Stimulated activated CD4-positive, alpha-beta T cell treated with anti-CD3 and anti-CD28 coated beads, Interleukin-1b, Interleukin-23, amount 100 ng/mL, for 24 hours (primary cell): ENCODE measurements at regions not wholly inside any gene's neighbourhood (a gene's known extent, or its start where the extent isn't known, plus 50 kb on each side); places are given as distances from the start of the nearest gene placed in this dataset.

Experiments
- DNase-seq, 4 experiments: peaks; one replicate each; pipeline ENCODE4 v3.0.0-alpha.2; 2020; ENCODE audit warnings: low read depth in 4 of 4, low spot score in 1 of 4

DNA sequence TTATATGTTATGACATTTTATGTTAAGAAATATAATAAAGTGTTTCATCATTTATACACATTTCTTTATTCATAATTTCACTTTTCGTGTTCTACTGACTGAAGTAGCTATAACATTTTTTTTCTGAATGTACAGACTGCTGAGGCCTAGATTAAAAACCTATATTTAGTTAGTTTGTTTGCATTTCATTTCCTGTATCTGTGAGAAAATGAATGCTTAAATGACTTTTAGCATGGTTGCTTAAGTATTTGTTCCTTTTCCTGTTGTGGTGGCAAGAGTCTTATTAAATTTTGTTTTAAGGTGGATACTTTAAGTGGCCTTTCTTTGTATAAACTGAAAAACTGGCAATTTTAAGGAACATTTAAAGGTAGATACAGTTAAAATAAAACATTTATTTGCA lies 779.7 kb upstream of the MAN1A1 start:
- no peak for DNase-seq

DNA sequence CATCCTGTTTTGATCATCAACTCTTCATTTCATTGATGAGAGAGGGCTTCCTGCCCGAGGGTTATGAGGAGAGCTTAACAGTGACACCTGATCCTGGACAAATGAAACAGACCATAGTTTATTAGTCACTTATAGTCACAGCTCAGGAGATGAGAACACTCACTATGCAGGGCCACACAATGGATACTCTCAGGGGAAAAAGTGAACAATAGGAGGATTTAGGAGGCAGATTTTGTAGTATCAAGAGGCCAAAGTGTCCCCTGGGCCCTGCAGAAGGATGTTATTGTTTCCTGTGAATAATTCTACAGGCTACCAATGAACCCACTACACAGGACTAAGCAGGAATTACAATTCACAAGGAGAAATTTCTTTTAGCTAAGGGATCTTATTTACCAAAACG lies 772.8 kb upstream of the MAN1A1 start:
- no peak for DNase-seq

DNA sequence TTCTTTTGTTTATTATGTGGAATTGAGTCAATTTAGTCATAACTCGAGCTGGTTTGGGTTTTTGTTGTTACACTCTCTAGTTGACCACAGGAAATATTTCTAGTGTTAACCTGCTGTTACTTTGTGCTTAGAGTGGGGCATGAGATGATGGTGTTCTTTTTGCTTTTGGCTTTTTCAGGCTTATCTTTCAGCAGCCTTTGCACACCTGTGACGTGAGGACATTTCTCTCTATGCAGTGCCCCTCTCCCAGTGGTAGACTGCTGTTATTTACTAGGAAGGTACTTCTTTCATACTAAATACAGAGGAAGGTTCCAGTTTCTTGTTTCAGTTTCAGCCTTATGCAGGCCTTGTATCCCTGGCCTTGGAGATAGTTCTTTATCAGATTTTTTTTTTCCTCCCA lies 766.8 kb upstream of the MAN1A1 start:
- DNase-seq = no peak

DNA sequence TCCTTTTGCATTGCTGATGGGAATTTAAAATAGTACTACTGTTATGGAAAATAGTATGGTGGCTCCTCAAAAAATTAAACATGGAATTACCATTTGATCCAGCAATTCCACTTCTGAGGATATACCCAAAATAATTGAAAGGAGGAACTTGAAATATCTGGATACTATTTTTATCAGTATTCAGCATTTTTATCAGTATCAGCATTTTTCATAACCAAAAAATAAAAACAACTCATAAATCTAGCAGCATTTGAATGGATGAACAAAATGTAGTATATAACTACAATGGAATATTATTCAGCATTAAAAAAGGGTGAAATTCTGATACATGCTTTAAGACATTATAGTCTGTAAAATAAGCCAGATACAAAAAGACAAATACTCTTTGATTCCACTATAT lies 763.4 kb upstream of the MAN1A1 start:
- no peak for DNase-seq

DNA sequence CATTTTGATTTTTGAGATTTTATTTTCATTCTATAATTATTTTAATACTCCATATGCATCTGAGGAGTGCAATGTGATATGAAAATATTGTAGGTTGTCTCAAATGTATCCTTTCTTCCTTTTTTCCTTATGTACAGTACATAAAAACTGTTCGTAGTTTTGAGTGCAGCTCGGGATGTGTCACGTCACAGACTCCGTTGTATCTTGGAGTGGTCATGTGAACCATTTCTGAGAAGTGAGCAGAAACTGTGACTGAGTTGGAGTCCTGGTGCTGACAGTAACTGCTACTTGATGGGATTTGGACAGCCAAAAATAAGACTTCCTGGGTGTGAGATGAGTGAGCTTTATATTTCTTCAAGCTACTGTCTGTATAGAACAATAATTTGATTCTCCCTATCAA lies 761.4 kb upstream of the MAN1A1 start:
- no peak for DNase-seq

DNA sequence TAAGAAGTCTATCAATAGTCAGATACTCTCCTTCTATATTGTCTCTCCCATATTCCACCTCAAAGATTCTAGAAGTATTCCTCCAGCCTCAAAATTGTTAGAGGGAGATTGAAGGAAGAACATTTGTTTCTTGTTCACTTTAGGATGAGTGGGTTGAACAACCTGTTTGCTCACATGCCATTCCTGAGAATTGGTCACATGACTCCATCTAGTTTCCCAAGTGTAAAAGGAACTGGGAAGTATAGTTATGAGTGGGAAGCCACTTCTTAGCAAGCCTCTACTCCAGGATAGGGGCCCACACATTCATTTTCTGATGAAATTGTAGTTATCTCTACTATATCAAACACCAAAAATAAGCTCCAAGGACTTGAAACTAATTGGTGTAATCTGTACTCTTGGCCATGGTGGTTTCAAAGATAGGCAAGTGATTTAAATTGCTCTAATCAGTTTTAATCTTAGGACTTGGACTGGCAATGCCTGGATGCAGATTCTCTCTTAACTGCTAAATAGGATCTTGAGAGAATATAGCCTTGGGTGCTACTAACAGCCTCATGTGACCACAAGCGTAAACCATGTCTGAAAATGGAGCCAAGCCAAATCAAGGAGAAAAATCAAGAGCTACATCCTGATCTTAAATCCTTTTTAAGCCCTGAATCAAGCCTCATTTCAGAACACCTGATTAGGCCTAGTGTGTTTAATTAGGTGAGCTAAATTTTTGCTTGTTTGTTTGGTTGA lies 758.7 kb upstream of the MAN1A1 start:
- no peak for DNase-seq

DNA sequence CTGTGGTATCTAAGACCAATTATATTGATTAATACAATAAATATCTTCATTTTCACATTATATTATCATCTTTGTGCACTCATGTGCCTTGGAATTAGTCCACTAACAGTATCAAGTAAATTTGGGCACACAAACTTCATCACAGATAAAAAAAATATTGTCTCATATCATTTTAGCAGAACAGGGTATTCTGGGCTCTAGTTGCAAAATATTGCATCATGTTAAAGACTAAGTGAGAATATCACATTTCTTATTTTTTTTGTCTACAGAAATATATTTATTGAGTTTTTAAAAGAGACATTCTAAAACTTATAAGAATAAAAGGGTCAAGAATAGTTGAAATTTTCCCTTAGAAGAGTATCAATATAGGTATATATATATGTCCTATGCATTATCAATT lies 754.1 kb upstream of the MAN1A1 start:
- DNase-seq = no peak

DNA sequence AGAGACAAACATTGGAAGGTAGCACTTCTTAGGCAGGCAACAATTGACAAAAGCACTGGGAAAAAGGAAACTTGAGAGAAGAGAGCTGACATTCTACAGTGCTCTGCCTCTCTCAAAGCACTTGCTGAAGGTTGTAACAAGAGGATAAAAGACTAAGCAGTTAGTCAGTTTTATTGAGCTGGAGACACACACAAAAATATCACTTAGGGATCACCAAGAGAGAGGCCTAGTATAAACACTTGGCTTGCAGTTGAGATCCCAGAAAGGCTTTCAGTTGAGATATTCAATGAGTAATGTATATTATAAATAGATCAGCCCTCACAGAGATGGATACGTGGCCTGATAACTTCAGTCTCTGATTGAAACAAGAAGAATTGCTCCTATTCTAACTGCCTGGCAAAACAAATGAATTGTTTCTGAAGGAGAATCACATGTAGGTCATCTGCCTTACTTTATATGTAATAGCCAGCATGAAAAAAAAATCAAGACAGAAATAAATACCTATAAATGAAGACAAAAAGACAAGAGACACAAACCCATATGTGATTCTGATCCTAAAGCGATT lies 747.2 kb upstream of the MAN1A1 start:
- no peak for DNase-seq

DNA sequence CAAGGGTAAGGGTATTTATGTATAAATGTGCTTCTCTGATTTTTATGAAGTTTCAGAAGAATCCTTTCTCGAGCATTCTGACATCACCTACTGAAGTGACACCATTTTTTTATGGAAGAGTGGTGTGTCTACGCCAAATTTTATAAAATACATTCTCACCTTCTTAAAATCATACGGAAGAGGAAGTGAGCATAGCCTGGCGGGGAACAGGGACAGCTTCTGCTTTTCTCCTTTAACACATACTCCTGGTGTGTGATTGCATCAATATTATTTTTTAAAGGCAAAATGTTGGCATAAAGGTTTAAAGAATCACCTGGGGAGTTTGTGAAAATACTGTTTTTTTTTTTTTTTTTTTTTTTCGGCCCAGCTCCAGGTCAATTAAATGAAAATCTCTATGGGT lies 733.6 kb upstream of the MAN1A1 start:
- DNase-seq = no peak

DNA sequence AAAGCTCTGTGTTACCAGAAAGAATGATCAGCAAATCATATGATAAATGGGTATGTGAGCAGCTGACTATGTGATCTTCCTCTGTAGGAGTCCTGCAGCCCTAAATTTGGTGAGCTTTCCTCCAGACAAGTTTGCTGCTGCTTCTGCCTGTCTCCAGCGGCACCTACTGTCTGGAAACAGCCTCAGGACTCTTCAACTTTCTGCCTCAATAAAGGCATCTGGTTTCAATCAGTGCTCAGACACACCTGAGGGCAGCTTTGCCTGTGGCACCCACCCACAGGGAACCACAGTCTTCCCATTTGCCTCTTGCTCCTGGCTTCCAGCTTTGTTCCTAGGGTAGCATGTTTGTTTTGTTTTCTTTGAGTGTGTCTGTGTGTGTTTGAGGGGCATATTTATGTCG lies 727.9 kb upstream of the MAN1A1 start:
- DNase-seq = no peak

DNA sequence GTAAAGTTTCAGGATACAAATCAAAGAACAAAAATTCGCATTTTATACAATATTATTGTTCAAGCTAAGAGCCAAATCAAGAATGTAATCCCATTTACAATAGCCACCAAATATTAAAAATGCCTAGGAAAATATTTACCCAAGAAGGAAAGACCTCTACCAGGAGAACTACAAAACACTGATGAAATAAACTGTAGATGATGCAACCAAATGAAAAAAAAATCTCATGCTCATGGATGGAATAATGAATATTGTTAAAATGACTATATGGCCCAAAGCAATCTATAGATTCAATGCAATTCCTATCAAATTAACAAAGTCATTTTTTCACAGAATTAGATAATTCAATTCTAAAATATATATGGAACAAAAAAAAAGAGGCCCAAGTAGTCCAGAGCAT lies 708.8 kb upstream of the MAN1A1 start:
- DNase-seq = no peak

DNA sequence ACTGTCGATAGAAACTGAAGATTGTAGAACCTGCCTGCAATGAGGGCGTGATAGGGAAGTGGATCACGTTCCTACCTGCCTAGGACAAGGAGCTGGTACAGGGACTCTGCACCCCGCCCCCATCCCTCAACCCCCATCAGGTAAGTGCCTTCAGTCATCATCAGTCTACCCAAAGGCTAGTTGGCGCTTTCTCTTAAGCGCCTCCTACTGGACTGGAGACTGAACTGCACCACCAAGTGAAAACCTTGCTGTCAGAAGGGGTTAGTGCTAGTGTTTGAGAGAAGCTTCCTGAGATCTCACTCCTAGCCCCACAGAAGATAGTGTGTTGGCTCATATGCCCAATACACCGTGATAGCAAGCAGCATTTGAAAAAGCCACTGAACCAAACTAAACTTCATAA lies 706.5 kb upstream of the MAN1A1 start:
- DNase-seq = no peak

DNA sequence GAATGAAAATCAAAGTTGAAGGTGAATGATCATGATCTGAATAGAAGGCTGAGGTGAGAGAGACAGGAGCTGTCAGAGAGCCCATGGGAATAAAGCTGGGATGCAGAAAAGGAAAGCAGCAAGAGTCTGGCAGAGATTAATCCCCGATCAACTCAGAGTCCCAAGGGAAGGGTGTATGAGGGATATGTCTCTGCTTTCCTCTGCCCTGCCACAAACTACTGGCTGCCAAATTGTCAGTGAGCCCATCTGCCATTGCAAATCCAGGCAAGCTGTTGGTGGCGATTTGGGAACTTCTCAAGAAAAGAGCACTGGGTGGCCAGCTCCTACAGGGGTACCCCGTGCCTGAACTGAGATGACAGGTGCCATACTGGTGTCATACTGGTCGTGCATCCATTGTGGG lies 705.5 kb upstream of the MAN1A1 start:
- no peak for DNase-seq

DNA sequence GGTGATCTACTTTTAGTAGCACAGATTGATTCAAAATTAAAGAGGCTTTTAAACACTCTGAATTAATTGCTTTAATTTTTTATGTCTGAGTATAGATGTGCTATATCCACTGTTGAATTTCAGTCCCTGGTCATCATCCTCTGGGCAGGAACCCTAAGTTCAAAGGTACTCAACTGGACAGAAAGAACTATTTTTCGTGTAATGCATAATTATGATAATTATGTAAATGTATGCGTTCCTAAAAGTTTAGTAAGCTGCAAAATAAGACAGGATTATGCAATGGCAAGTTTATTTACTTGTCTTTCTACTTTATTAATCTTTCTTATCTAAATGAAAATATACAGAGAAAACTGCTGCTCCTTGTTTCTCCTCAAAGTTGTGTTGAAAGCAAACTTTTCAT lies 690.1 kb upstream of the MAN1A1 start:
- no peak for DNase-seq

DNA sequence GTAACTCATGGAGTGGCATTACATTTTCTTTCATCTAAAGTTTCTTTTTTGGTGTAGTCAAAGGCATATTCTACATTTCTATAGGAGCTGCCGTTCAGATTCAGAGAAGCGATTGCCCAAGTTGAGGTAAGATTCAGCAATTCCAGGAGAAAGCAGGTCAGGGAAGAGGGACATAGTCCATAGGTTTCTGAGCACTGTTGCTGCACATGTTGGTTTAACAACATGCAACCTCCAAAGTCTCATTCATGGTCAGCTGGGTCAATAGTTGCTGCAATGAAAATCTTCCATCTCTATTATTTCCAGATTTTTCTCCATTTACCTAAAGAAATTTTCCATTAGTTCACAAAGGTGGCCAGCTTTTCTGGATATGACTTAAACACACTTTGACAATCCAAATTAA lies 682.3 kb upstream of the MAN1A1 start:
- DNase-seq = no peak

DNA sequence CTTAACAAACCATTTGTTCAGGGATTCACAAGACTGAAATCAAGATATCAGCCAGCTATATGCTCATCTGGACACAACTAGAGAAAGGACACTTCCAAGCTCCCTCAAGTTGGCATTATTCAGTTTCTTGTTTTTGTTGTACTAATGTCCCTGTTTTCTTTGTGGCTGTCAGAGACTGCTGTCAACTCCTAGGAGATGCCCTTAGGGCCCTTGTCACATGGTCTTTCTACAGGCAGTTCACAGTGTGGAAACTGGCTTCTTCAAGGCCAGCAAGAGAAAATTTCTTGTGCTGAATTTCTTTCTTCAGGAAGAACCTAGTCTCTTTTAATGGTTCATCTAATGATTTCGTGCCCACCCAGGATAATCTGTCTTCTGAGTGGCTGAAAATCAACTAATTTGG lies 677.2 kb upstream of the MAN1A1 start:
- no peak for DNase-seq

DNA sequence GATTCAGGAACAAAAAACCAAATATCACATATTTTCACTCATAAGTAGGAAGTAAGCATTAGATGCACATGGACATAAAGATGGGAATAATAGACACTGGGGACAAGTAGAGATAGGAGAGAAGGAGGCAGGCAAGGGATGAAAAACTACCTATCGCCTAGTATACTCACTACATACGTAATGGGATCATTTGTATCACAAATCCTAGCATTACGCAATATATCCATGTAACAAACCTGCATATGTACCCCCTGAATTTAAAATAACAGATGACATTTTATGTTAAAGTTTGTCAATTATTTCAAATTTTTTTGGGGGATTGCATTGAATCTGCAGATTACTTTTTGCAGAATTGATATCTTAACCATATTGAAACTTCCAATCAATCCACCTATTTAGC lies 660.5 kb upstream of the MAN1A1 start:
- no peak for DNase-seq

DNA sequence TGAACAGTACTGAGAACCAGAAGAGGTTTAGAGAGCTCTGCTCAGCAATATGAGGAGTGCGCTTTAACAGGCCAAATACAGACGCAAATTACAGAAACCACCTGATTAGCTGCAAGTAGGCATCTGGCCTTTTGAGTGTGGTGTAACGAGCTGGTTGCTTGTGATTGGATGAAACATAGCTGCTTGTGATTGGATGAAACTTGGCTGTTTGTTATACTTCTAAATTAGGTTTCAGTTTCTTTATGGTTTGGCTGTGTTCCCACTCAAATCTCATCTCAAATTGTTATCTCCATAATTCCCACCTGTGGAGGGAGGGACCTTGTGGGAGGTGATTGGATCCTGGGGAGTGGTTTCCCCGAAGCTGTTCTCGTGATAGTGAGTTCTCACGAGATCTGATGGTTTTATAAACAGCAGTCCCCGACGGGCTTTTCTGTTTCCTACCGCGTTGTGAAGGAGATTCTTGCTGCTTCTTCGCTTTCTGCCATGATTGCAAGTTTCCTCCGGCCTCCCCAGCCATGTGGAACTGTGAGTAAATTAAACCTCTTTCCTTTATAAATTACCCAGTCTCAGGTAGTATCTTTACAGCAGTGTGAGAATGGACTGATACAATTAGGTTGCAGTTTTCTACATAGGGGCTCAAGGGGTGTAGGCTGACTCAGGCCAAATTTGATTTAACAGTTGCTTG lies 655.9 kb upstream of the MAN1A1 start:
- DNase-seq = no peak

DNA sequence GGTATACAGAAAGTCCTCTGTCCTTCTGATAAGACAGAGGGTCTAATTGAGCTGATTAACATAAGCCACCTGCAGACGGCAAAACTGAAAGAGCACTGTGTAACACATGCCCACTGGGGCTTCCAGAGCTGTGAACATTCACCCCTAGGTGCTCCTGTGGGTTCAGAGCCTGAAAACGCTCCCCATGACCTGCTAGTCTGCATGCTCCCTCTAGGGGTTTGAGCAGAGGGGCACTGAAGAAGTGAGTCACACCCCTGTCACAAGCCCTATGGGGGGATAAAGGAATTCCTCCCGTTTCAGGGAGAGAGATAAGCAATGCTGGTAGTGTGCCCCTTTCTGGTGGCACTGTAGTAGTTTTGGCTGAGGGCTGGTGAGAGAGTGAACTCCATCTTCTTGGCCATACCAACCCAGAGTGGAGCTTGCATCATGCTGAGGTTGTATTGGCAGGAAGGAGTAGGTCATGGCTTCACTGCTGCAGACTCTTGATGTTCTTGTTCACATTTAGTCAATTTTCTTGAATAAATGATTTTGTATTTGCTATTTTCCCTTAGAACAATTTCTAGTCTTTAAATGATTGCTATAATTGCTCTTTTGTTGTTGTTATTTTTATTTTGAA lies 637.5 kb upstream of the MAN1A1 start:
- DNase-seq = no peak

DNA sequence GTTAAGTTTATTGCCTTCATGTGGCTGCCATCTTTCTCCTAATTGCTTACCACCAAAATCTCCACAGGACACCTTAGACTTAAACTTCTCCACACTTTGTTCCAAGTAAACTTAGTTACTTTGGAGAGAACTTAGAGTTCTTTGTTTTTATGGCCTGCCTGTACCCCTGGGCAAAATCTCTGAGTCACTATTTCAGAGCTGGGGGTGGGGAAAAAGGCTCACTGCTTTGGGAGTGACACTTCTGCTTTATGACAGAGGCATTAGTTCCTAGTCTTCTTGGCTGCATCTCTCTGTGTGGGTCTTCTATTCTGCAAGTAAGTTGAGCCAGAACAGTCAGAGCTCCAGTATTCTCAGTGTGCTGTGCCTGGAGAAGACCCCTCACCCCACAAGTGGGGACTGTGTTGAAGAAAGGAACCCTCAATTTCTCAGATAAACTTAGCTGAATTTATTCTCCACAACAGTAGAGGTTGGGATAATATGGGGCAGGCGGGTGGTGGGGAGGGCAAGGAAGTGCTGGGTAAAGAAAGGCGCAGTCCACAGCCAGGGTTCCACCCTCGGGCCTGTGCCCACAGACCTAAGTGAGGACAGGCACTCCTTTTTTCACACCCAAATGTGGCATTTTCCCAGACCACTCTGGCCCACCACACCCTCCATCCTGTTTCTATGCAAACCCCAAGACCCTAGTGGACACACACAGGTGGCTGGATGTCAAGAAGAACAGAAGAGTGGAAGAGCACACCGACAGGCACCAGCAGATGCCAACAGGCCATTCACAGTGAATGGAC lies 636.6 kb upstream of the MAN1A1 start:
- no peak for DNase-seq

DNA sequence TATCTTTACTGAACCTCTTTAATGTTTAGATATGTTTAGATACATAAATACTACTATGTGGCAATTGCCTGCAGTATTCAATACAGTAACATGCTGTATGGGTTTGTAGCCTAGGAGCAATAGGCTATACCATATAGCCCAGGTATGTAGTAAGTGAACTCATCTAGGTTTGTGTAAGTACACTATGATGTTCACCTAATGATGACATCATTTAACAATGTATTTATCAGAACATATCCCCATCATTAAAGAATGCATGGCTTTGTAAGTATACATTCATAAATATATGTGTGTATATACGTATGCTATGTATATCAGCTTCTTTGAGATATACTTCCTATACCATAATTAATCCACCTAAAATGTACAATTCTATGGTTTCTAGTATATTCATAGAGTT lies 631.2 kb upstream of the MAN1A1 start:
- DNase-seq = no peak

DNA sequence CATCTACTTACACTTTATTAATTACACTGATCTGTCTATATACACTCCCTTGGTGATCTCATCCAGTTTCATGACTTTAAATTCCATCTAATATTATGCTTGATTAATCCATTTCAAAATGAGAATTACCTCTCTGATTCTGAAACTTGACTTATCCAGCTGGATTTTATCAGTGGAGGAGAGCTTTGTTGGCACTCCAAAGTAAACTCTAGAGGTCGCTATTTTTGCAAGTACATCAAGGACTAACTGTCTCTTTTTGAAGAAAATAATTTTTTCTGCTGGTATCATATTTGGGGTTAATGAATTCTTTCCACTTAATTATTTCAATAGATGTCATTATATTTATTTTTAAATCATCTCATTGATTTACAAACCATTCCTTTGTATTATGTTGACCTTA lies 630.3 kb upstream of the MAN1A1 start:
- no peak for DNase-seq
